Activated naive CD8-positive, alpha-beta T cell treated with anti-CD3 and anti-CD28 coated beads, Interleukin-2, amount 10 ng/mL, durations not matched to agents 7 days and 5 days (primary cell): ENCODE measurements at regions not wholly inside any gene's neighbourhood (a gene's known extent, or its start where the extent isn't known, plus 50 kb on each side); places are given as distances from the start of the nearest gene placed in this dataset.

Experiments used
- ATAC-seq: fragments of 150-1000 bp; cut with Tn5 transposase; one replicate; pipeline ENCODE4 v1.10.0; 2021; ENCODE audit warnings: low read depth, moderate library complexity
- POLR2A ChIA-PET: fragments of 350-600 bp; sonication (Branson Sonifier 250); formaldehyde crosslinking; loops from one replicate; lab custom pipeline; 2021; ENCODE audit warnings: antibody characterized with exemption; lab: Charles Lee
- DNase-seq: peaks from one replicate; pipeline ENCODE4 v3.0.0; 2021
- H3K27ac Mint-ChIP-seq: one replicate; pipeline ENCODE4 v1.8.0; 2022; ENCODE audit warnings: mild to moderate bottlenecking, mixed read lengths
- H3K27me3 Mint-ChIP-seq: one replicate; pipeline ENCODE4 v1.8.0; 2022; ENCODE audit warnings: mild to moderate bottlenecking, moderate library complexity, mixed read lengths
- H3K36me3 Mint-ChIP-seq: one replicate; pipeline ENCODE4 v1.8.0; 2021; ENCODE audit warnings: mild to moderate bottlenecking, mixed read lengths
- H3K4me1 Mint-ChIP-seq: one replicate; pipeline ENCODE4 v1.8.0; 2021; ENCODE audit warnings: mixed read lengths
- H3K4me3 Mint-ChIP-seq: one replicate; pipeline ENCODE4 v1.8.0; 2022; ENCODE audit warnings: mild to moderate bottlenecking, moderate library complexity, mixed read lengths
- H3K9me3 Mint-ChIP-seq: one replicate; pipeline ENCODE4 v1.8.0; 2021; ENCODE audit warnings: mixed read lengths

DNA sequence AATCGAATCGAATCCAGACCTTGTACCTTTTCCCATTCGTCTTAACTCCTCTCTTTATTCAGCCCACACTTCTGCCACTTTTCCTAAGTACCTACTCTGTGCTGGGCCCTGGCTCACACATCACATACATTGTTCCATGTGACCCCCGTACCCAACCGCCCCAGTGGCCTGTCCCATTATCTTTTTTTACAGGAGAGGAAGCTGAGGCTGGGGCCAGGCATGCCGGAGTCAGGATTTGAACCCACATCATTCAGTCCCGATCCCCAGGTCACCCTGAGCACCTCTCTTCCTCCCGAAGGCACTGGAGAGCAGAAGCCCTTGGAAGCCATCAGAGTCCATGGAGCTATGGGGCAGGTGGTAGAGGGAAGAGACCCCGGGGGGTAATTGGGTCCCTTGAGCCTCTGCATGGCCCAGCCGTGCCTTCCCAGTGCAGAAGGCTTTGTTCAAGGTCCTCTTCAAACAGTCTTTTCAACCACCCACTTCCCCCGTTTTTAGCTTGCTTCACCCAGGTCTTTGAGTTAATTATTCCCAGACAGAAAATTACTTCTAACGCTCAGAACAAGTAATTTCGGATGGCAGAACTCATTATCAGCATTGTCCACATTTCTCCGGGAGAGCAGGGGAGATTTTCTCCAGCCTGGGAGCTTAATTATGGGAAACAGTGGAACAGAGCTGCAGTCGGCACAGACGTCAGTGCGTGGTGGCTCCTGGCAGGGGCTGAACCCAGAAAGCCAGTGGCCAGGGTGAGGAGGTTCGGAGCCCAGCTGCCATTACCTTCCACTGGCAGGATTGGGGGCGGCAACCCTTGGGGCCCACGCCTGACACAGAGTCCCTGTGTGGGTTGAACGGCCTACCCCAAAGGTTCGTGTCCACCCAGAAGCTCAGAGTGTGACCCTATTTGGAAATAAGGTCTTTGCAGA is 82.4 kb upstream of the RTL6 start:
- Mint-ChIP-seq H3K4me3 (no peak overlapping the region), H3K27me3 (peaks cover 21% of the 10 kb centered on the region), H3K36me3 (no peaks in the 10 kb centered on the region), H3K9me3 (no peaks in the 10 kb centered on the region), H3K4me1 (peaks cover 5% of the 10 kb centered on the region), H3K27ac (no peak overlapping the region)
- DNase-seq (peak; percentile 4), ATAC-seq (no peak)
- POLR2A ChIA-PET: no interaction called here

GRCh38 chr22:44578516-44579230 is 80.6 kb upstream of the RTL6 start:
- H3K27me3 Mint-ChIP-seq: peaks cover 13% of the 10 kb centered on the region
- no peak overlapping the region for H3K27ac Mint-ChIP-seq
- H3K4me1 Mint-ChIP-seq: peaks cover 6% of the 10 kb centered on the region
- peak; percentile 18 for DNase-seq
- POLR2A ChIA-PET: no interaction called here
- H3K36me3 Mint-ChIP-seq: no peaks in the 10 kb centered on the region
- H3K4me3 Mint-ChIP-seq: no peak overlapping the region
- no peaks in the 10 kb centered on the region for H3K9me3 Mint-ChIP-seq
- ATAC-seq: no peak

DNA sequence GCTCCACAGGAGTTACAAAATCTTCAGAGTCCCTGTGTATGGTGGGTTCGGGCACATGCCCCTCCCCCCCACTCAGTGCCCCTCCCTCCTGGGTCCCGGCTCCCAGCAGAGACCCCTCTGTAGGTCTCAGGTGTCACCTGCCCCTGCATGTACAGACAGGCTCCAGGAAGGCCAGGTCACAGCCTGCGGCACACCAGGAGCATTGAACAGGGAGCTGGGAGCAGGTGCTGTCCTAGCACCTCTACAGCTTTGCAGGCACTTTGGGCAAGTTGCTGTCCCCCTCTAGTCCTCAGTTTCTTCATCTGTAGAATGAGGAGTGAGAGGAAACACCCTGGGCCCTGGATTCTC is 80.1 kb upstream of the RTL6 start:
- no peaks in the 10 kb centered on the region for H3K9me3 Mint-ChIP-seq
- no peak overlapping the region for H3K27ac Mint-ChIP-seq
- H3K4me1 Mint-ChIP-seq: peaks cover 6% of the 10 kb centered on the region
- DNase-seq (no peak), ATAC-seq (no peak)
- POLR2A ChIA-PET: no interaction called here
- no peak overlapping the region for H3K4me3 Mint-ChIP-seq
- peaks cover 13% of the 10 kb centered on the region for H3K27me3 Mint-ChIP-seq
- H3K36me3 Mint-ChIP-seq: no peaks in the 10 kb centered on the region

GRCh38 chr22:44577391-44578109 is 79.5 kb upstream of the RTL6 start:
- H3K9me3 Mint-ChIP-seq: no peaks in the 10 kb centered on the region
- no peak overlapping the region for H3K4me3 Mint-ChIP-seq
- POLR2A ChIA-PET: no interaction called here
- no peak for ATAC-seq
- H3K36me3 Mint-ChIP-seq: no peaks in the 10 kb centered on the region
- peaks cover 6% of the 10 kb centered on the region for H3K4me1 Mint-ChIP-seq
- H3K27ac Mint-ChIP-seq: no peak overlapping the region
- peak; percentile 21 for DNase-seq
- peaks cover 13% of the 10 kb centered on the region for H3K27me3 Mint-ChIP-seq

GRCh38 chr22:44576311-44577260 is 78.6 kb upstream of the RTL6 start:
- Mint-ChIP-seq H3K9me3 (no peaks in the 10 kb centered on the region), H3K27ac (no peak overlapping the region), H3K36me3 (no peaks in the 10 kb centered on the region), H3K4me1 (peaks cover 6% of the 10 kb centered on the region), H3K27me3 (peaks cover 13% of the 10 kb centered on the region), H3K4me3 (no peak overlapping the region)
- POLR2A ChIA-PET: no interaction called here
- ATAC-seq (no peak), DNase-seq (peak; percentile 22)

DNA sequence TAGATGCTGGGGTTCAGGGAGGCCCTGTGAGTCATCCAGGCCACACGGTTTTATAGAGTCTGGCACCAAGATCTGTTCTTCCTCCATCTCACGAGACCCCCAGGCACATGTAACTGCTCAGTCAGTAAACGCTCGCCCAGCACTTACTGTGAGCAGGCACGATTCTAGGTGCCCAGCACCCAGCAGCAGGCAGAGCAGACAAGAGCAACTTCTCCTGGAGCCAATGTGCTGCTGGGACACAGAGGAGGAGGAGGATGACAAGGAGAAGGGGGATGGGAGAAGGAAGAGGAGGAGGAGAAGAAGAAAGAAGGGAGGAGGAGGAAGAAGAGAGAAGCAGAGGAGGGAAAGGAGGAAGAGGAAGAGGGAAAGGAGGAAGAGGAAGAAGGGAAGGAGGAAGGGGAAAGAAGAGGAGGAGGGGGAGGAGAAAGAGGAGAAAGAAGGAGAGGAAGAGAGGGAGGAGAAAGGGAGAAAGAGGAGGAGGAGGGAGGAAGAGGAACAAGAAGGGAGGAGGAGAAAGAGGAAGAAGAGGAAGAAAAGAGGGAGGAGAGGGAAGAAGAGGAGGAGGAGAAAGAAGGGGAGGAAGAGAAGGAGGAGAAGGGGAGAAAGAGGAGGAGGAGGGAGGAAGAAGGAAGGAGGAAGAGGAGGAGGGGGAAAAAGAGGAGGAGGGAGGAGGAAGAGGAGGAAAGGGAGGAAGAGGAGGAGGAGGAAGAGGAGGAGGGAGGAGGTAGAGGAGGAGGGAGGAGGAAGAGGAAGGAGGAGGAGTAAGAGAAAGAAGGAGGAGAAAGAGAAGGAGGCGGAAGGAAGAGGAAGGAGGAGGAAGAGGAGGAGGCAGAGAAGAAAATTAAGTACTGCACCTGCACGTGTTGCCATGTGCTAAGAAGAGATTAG is 77.6 kb upstream of the RTL6 start:
- Mint-ChIP-seq H3K27me3 (peaks cover 9% of the 10 kb centered on the region), H3K4me3 (no peak overlapping the region), H3K36me3 (no peaks in the 10 kb centered on the region), H3K4me1 (peaks cover 6% of the 10 kb centered on the region), H3K9me3 (no peaks in the 10 kb centered on the region), H3K27ac (peak overlapping the region; percentile 40)
- POLR2A ChIA-PET: no interaction called here
- ATAC-seq: no peak
- DNase-seq: peak; percentile 15

- Mint-ChIP-seq H3K36me3 (no peaks in the 10 kb centered on the region), H3K9me3 (no peaks in the 10 kb centered on the region), H3K4me1 (peaks cover 6% of the 10 kb centered on the region), H3K4me3 (no peak overlapping the region), H3K27me3 (peaks cover 11% of the 10 kb centered on the region), H3K27ac (no peak overlapping the region)
- POLR2A ChIA-PET: no interaction called here
- ATAC-seq (no peak), DNase-seq (peak; percentile 13)
Observed at GRCh38 chr22:44574640-44575380, 76.8 kb upstream of the RTL6 start.

DNA sequence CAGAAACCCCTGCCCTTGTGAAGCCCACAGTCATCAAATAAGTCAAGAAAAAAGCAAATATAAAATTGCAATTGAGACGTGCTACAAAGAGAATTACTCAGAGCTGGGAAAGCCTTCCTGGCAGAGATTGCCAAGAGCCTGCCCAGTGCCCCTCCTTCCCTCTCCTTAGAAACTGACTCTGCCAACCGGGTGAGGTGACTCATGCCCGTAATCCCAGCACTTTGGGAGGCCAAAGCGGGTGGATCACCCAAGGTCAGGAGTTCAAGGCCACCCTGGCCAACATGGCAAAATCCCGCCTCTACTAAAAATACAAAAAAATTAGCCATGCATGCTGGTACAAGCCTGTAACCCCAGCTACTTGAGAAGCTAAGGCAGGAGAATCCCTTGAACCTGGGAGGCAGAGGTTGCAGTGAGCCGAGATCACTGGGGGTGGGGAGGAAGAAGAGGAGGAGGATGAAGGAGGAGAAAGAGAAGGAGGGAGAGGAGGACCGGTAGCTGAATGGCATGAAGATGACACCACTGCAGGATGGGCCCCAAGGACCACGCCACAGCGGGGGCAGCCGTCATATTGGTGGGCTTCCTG is 76.1 kb upstream of the RTL6 start:
- Mint-ChIP-seq H3K9me3 (no peaks in the 10 kb centered on the region), H3K4me3 (no peak overlapping the region), H3K4me1 (peaks cover 6% of the 10 kb centered on the region), H3K36me3 (no peaks in the 10 kb centered on the region), H3K27me3 (peaks cover 12% of the 10 kb centered on the region), H3K27ac (no peak overlapping the region)
- no peak for ATAC-seq
- POLR2A ChIA-PET: no interaction called here
- peak; percentile 4 for DNase-seq

DNA sequence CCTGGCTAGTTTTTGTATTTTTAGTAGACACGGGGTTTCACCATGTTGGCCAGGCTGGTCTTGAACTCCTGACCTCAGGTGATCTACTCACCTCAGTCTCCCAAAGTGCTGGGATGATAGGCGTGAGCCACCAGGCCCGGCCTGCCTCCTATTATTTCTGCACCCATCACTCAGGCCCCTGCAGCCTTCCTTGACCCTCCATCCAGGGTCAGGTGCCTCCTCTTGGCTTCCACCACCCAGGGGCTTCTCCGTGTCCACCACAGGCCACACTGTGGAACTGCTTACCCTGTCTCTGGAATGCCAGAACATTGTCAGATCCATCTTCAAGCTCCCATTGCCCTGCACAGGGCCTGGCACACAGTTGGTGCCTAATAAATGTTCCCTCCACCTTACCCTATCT is 75.4 kb upstream of the RTL6 start:
- peak; percentile 4 for DNase-seq
- H3K4me1 Mint-ChIP-seq: peaks cover 6% of the 10 kb centered on the region
- POLR2A ChIA-PET: no interaction called here
- H3K9me3 Mint-ChIP-seq: no peaks in the 10 kb centered on the region
- no peaks in the 10 kb centered on the region for H3K36me3 Mint-ChIP-seq
- ATAC-seq: no peak
- H3K27me3 Mint-ChIP-seq: peaks cover 12% of the 10 kb centered on the region
- no peak overlapping the region for H3K27ac Mint-ChIP-seq
- H3K4me3 Mint-ChIP-seq: no peak overlapping the region

DNA sequence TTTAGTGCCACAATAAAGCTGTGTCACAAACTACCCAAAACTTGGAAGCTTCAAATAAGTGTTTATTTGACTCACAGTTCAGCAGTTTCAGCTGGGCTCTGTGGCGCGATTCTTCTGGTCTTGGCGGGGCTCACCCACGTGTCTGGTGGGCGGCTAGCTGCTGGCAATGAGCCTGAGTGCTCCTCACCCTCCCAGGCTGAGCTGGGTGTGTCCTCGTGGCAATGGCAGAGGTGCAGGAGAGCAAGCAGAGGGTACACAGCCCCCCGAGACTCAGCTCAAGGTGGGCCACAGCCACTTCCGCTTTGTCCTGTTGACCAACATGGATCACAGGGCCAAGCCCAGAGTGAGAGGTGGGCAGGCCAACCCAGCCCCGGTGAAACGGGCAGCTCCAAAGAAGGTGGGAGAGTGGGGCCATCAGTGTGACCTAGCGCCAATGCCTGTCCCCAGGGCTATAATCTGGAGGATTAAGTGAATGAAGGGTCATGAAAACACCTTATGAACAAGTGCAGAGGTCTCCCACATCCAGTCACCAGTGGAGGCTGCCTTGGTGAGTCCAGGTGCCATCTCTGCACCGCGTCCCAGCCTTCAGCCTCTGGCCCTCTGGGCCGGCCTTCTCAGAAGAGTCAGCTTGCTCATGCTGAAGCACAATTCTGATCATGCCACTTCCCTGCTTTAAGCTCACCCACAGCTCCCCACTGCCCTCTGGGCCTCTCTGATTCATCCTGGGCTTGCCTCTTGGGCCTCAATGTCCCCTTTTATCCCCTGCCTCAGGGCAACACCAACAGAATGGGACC is 74.6 kb upstream of the RTL6 start:
- Mint-ChIP-seq H3K4me1 (peaks cover 8% of the 10 kb centered on the region), H3K27me3 (peaks cover 14% of the 10 kb centered on the region), H3K36me3 (no peaks in the 10 kb centered on the region), H3K4me3 (no peak overlapping the region), H3K27ac (no peak overlapping the region), H3K9me3 (no peaks in the 10 kb centered on the region)
- ATAC-seq (no peak), DNase-seq (peak; percentile 17)
- POLR2A ChIA-PET: no interaction called here
